CD4-positive, alpha-beta T cell (primary cell): ENCODE measurements at regions not wholly inside any gene's neighbourhood (a gene's known extent, or its start where the extent isn't known, plus 50 kb on each side); places are given as distances from the start of the nearest gene placed in this dataset.

Source experiments
- ATAC-seq: fragments of 200-7000 bp; cut with Tn5 transposase; one replicate; pipeline ENCODE4 v1.10.0; 2022; ENCODE audit warnings: mild to moderate bottlenecking; ENCODE audit not compliant: poor library complexity
- CTCF ChIA-PET: fragments of 350-600 bp; sonication (Branson Sonifier 250); formaldehyde crosslinking; loops from one replicate; lab custom pipeline; 2021; ENCODE audit warnings: antibody characterized with exemption, inconsistent platforms; lab: Charles Lee
- POLR2A ChIA-PET: fragments of 350-600 bp; sonication (Branson Sonifier 250); formaldehyde crosslinking; loops from one replicate; lab custom pipeline; 2021; ENCODE audit warnings: antibody characterized with exemption, inconsistent platforms; lab: Charles Lee
- DNase-seq, 14 experiments: peaks; one replicate each; pipeline ENCODE4 v3.0.0-alpha.2; 2013 to 2020; ENCODE audit warnings: mixed read lengths in 2 of 14
- H3K27ac ChIP-seq, 2 donors: one replicate each; pipeline versions ENCODE4 v1.5.1 to v1.7.0; 2013; ENCODE audit warnings: low read length in 2 of 2, low read depth in 1 of 2, mild to moderate bottlenecking in 1 of 2
- H3K27me3 ChIP-seq, 2 experiments: 1 replicate in 1 of 2; 2 replicates in 1 of 2; pipeline versions ENCODE4 v1.6.1 to v1.7.0; 2013; ENCODE audit warnings: low read length in 2 of 2, control low read depth in 1 of 2, mild to moderate bottlenecking in 1 of 2, moderate library complexity in 1 of 2; ENCODE audit not compliant: insufficient read depth in 2 of 2, control insufficient read depth in 1 of 2
- H3K36me3 ChIP-seq: one replicate; pipeline ENCODE4 v1.6.1; 2013; ENCODE audit warnings: low read length, control low read depth; ENCODE audit not compliant: insufficient read depth
- H3K4me1 ChIP-seq: one replicate; pipeline ENCODE4 v1.6.1; 2013; ENCODE audit warnings: low read length, control low read depth; ENCODE audit not compliant: insufficient read depth
- H3K4me3 ChIP-seq: one replicate; pipeline ENCODE4 v1.5.1; 2013; ENCODE audit warnings: mild to moderate bottlenecking, low read length, moderate library complexity
- H3K9me3 ChIP-seq, 2 experiments: 1 replicate in 1 of 2; 2 replicates in 1 of 2; pipeline versions ENCODE4 v1.6.1 to v1.7.0; 2013; ENCODE audit warnings: low read length in 2 of 2, mild to moderate bottlenecking in 2 of 2, control low read depth in 1 of 2, moderate library complexity in 1 of 2; ENCODE audit not compliant: control insufficient read depth in 1 of 2, insufficient read depth in 1 of 2
- H3K27ac Mint-ChIP-seq: one replicate; pipeline ENCODE4 v1.8.0; 2020; ENCODE audit warnings: mixed read lengths
- H3K27me3 Mint-ChIP-seq: one replicate; pipeline ENCODE4 v1.8.0; 2021; ENCODE audit warnings: mixed read lengths
- H3K36me3 Mint-ChIP-seq: one replicate; pipeline ENCODE4 v1.8.0; 2021; ENCODE audit warnings: low read depth, mixed read lengths
- H3K4me1 Mint-ChIP-seq: one replicate; pipeline ENCODE4 v1.8.0; 2021; ENCODE audit warnings: low read depth, mixed read lengths
- H3K4me3 Mint-ChIP-seq: one replicate; pipeline ENCODE4 v1.8.0; 2020; ENCODE audit warnings: mild to moderate bottlenecking, mixed read lengths
- H3K9me3 Mint-ChIP-seq: one replicate; pipeline ENCODE4 v1.8.0; 2020; ENCODE audit warnings: mixed read lengths
- intact Hi-C, 2 experiments: fragments of 100-400 bp; cut with DNase I in 1 of 2; cut with micrococcal nuclease in 1 of 2; formaldehyde crosslinking; loops; one replicate each; pipeline versions ENCODE4 v1.15.1 to v1.9.0; 2023 to 2025; cut with DNase I, micrococcal nuclease
- TF ChIP-seq, protein P1 (sequence below): fragments of 200-600 bp; IDR thresholded peaks from one replicate; pipeline ENCODE4 v1.8.0; 2022; ENCODE audit warnings: antibody characterized with exemption, mild to moderate bottlenecking

DNA sequence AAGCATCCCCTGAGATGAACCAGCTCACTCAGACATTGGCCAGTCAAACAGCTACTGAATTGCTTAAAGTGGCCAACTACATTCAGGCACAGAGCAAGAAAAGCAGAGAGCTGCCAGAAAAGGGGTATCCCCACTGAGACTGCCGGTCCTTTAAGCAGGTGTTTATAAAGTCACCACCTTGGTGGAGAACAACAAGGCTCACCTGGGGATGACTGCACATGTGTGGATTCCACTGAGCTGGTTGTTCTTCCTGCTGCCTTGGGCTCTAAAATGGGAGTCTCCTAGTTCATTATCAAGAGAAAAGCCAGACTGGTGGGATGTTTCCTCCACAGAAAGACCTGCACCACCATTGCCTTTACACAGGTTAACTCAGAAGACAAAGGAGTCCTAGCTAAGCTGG lies 51.8 kb upstream of the IPO5 start:
- Mint-ChIP-seq H3K27me3 (peaks cover 40% of the 10 kb centered on the region), H3K36me3 (no peaks in the 10 kb centered on the region), H3K9me3 (no peaks in the 10 kb centered on the region), H3K4me1 (no peaks in the 10 kb centered on the region), H3K27ac (no peak overlapping the region), H3K4me3 (no peak overlapping the region)
- Histone ChIP-seq H3K9me3 (no peaks in the 10 kb centered on the region), H3K36me3 (no peaks in the 10 kb centered on the region), H3K27ac (no peak overlapping the region), H3K4me1 (no peaks in the 10 kb centered on the region), H3K27me3 (peaks cover 0 to 2% of the 10 kb centered on the region in 2 experiments), H3K4me3 (no peak overlapping the region)
- intact Hi-C loops = no loop called here
- POLR2A ChIA-PET = no interaction called here
- ATAC-seq (no peak), DNase-seq (no peak)
- TF ChIP-seq, protein P1, sequence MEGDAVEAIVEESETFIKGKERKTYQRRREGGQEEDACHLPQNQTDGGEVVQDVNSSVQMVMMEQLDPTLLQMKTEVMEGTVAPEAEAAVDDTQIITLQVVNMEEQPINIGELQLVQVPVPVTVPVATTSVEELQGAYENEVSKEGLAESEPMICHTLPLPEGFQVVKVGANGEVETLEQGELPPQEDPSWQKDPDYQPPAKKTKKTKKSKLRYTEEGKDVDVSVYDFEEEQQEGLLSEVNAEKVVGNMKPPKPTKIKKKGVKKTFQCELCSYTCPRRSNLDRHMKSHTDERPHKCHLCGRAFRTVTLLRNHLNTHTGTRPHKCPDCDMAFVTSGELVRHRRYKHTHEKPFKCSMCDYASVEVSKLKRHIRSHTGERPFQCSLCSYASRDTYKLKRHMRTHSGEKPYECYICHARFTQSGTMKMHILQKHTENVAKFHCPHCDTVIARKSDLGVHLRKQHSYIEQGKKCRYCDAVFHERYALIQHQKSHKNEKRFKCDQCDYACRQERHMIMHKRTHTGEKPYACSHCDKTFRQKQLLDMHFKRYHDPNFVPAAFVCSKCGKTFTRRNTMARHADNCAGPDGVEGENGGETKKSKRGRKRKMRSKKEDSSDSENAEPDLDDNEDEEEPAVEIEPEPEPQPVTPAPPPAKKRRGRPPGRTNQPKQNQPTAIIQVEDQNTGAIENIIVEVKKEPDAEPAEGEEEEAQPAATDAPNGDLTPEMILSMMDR = no peak
- CTCF ChIA-PET = no interaction called here
